Hepatocyte (in vitro differentiated cells): ENCODE measurements at regions not wholly inside any gene's neighbourhood (a gene's known extent, or its start where the extent isn't known, plus 50 kb on each side); places are given as distances from the start of the nearest gene placed in this dataset.

Experiments used
- DNase-seq: peaks from one replicate; pipeline ENCODE4 v3.0.0-alpha.2; 2016; ENCODE audit warnings: low spot score
- H2AFZ ChIP-seq: fragments of 200-600 bp; sonication (generic); 2 replicates; pipeline ENCODE4 v1.6.0; 2016; ENCODE audit warnings: antibody characterized with exemption, mild to moderate bottlenecking
- H3K27ac ChIP-seq: fragments of 200-600 bp; sonication (generic); 2 replicates; pipeline ENCODE4 v1.5.1; 2016; ENCODE audit warnings: mild to moderate bottlenecking
- H3K27me3 ChIP-seq: fragments of 200-600 bp; sonication (generic); 2 replicates; pipeline ENCODE4 v1.6.1; 2016
- H3K36me3 ChIP-seq: fragments of 200-600 bp; sonication (generic); replicated peaks from 2 replicates; pipeline ENCODE4 v1.5.1; 2016; ENCODE audit warnings: low read depth; ENCODE audit not compliant: insufficient read depth
- H3K4me1 ChIP-seq: fragments of 200-600 bp; sonication (generic); 2 replicates; pipeline ENCODE4 v1.5.1; 2016; ENCODE audit warnings: mild to moderate bottlenecking, moderate library complexity; ENCODE audit not compliant: insufficient read depth
- H3K4me2 ChIP-seq: fragments of 200-600 bp; sonication (generic); 2 replicates; pipeline ENCODE4 v1.6.0; 2016
- H3K4me3 ChIP-seq: fragments of 200-600 bp; sonication (generic); 2 replicates; pipeline ENCODE4 v1.5.1; 2016; ENCODE audit warnings: mild to moderate bottlenecking
- H3K79me2 ChIP-seq: fragments of 200-600 bp; sonication (generic); 2 replicates; pipeline ENCODE4 v1.6.0; 2017; ENCODE audit warnings: mild to moderate bottlenecking
- H3K9me2 ChIP-seq: fragments of 200-600 bp; sonication (generic); replicated peaks from 2 replicates; pipeline ENCODE4 v1.6.0; 2017; ENCODE audit warnings: mild to moderate bottlenecking; ENCODE audit not compliant: insufficient read depth
- H3K9me3 ChIP-seq: fragments of 200-600 bp; sonication (generic); 2 replicates; pipeline ENCODE4 v1.5.1; 2016; ENCODE audit warnings: low read depth, mild to moderate bottlenecking
- H4K20me1 ChIP-seq: fragments of 200-600 bp; sonication (generic); 2 replicates; pipeline ENCODE4 v1.6.0; 2016; ENCODE audit warnings: mild to moderate bottlenecking; ENCODE audit not compliant: insufficient read depth, poor library complexity, severe bottlenecking
- EZH2 ChIP-seq: fragments of 200-600 bp; sonication (generic); IDR thresholded peaks from 2 replicates; pipeline ENCODE4 v1.6.1; 2016; ENCODE audit warnings: antibody characterized with exemption, mild to moderate bottlenecking, borderline replicate concordance
- EZH2phosphoT487 ChIP-seq: fragments of 200-600 bp; sonication (generic); IDR thresholded peaks from one replicate; pipeline ENCODE4 v1.6.1; 2018; ENCODE audit warnings: antibody characterized with exemption, mild to moderate bottlenecking, low read depth, moderate library complexity; ENCODE audit not compliant: unreplicated experiment, severe bottlenecking
- WGBS: methylation state at CpG from one replicate; pipeline ENCODE4 v1.1.6; 2016; ENCODE audit warnings: low lambda C conversion rate; ENCODE audit errors: missing lambda C conversion rate; 5-methylcytosine and 5-hydroxymethylcytosine counted together
- TF ChIP-seq, protein P1 (sequence below): fragments of 200-600 bp; sonication (generic); IDR thresholded peaks from 2 replicates; pipeline ENCODE4 v1.5.1; 2016; ENCODE audit warnings: antibody characterized with exemption, mild to moderate bottlenecking; ENCODE audit not compliant: poor library complexity

GRCh38 chr3:124594581-124594980 is 135.7 kb upstream of the UMPS start:
- DNase-seq: no peak
- H3K27me3 ChIP-seq: no peaks in the 10 kb centered on the region
- no peak overlapping the region for H2AFZ ChIP-seq
- peak overlapping the region; percentile 79 for H3K27ac ChIP-seq
- H3K36me3 ChIP-seq: no peaks in the 10 kb centered on the region
- no peak overlapping the region for H3K4me3 ChIP-seq
- H3K4me2 ChIP-seq: no peak overlapping the region
- H3K9me3 ChIP-seq: no peaks in the 10 kb centered on the region
- no peaks in the 10 kb centered on the region for H4K20me1 ChIP-seq
- H3K9me2 ChIP-seq: no peaks in the 10 kb centered on the region
- H3K79me2 ChIP-seq: peaks cover 74% of the 10 kb centered on the region
- TF ChIP-seq EZH2 (no peak), EZH2phosphoT487 (no peak)
- TF ChIP-seq, protein P1, sequence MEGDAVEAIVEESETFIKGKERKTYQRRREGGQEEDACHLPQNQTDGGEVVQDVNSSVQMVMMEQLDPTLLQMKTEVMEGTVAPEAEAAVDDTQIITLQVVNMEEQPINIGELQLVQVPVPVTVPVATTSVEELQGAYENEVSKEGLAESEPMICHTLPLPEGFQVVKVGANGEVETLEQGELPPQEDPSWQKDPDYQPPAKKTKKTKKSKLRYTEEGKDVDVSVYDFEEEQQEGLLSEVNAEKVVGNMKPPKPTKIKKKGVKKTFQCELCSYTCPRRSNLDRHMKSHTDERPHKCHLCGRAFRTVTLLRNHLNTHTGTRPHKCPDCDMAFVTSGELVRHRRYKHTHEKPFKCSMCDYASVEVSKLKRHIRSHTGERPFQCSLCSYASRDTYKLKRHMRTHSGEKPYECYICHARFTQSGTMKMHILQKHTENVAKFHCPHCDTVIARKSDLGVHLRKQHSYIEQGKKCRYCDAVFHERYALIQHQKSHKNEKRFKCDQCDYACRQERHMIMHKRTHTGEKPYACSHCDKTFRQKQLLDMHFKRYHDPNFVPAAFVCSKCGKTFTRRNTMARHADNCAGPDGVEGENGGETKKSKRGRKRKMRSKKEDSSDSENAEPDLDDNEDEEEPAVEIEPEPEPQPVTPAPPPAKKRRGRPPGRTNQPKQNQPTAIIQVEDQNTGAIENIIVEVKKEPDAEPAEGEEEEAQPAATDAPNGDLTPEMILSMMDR: no peak
- peaks cover 18% of the 10 kb centered on the region for H3K4me1 ChIP-seq
- 71% methylated on average over 1 of the region's 1 CpG for WGBS

- H3K4me2 ChIP-seq: no peak overlapping the region
- no peaks in the 10 kb centered on the region for H4K20me1 ChIP-seq
- no peaks in the 10 kb centered on the region for H3K9me3 ChIP-seq
- DNase-seq: no peak
- no peaks in the 10 kb centered on the region for H3K9me2 ChIP-seq
- H3K4me3 ChIP-seq: no peak overlapping the region
- H3K27me3 ChIP-seq: no peaks in the 10 kb centered on the region
- peaks cover 74% of the 10 kb centered on the region for H3K79me2 ChIP-seq
- no peak overlapping the region for H2AFZ ChIP-seq
- TF ChIP-seq EZH2: no peak
- TF ChIP-seq, protein P1: no peak
- no peak for TF ChIP-seq EZH2phosphoT487
- H3K27ac ChIP-seq: no peak overlapping the region
- 86% methylated on average over 3 of the region's 3 CpGs for WGBS
- H3K36me3 ChIP-seq: no peaks in the 10 kb centered on the region
- peaks cover 22% of the 10 kb centered on the region for H3K4me1 ChIP-seq
Observed at GRCh38 chr3:124597273-124597672, 133.0 kb upstream of the UMPS start.

DNA sequence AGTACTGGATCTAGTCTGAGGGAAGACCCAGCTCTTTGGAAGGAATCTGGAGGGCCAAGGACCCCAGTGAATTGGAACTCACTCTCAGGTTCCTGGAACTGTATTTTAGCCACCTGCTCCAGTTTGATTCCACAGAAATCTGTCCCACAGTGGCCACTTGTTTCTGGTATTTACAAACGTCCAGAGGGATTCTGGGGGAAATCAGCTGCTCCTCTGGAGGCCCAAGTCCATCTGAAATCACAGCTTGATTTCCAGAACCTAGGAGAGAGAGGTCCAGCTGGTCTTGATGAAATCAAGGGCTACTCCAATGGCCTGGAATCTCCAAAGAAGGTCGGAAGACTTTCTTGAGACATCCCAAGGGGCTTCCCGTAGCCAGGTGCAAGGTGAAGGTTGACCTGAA is 132.3 kb upstream of the UMPS start:
- no peaks in the 10 kb centered on the region for H3K9me2 ChIP-seq
- H3K27me3 ChIP-seq: no peaks in the 10 kb centered on the region
- H3K4me1 ChIP-seq: peaks cover 21% of the 10 kb centered on the region
- H3K79me2 ChIP-seq: peaks cover 78% of the 10 kb centered on the region
- DNase-seq: no peak
- no peaks in the 10 kb centered on the region for H4K20me1 ChIP-seq
- no peak overlapping the region for H3K4me3 ChIP-seq
- H3K36me3 ChIP-seq: no peaks in the 10 kb centered on the region
- no peak overlapping the region for H3K27ac ChIP-seq
- 84% methylated on average over 3 of the region's 3 CpGs for WGBS
- H2AFZ ChIP-seq: no peak overlapping the region
- no peak overlapping the region for H3K4me2 ChIP-seq
- TF ChIP-seq EZH2: no peak
- TF ChIP-seq, protein P1: no peak
- no peak for TF ChIP-seq EZH2phosphoT487
- no peaks in the 10 kb centered on the region for H3K9me3 ChIP-seq
